ENCODE measurements at regions not wholly inside any gene's neighbourhood (a gene's known extent, or its start where the extent isn't known, plus 50 kb on each side); places are given as distances from the start of the nearest gene placed in this dataset.

GRCh38 chr2:15803543-15804245 lies 136.7 kb upstream of the MYCN start:
- no peaks in the 10 kb centered on the region for H3K27me3 Mint-ChIP-seq
- TF ChIP-seq CTCF (IDR thresholded peaks at IDR 0.05) = no peak
- H3K9me3 Mint-ChIP-seq = no peaks in the 10 kb centered on the region
- no peak overlapping the region for H3K27ac Mint-ChIP-seq
- no peaks in the 10 kb centered on the region for H3K4me1 Mint-ChIP-seq (ENCODE audit: low read depth)
- intact Hi-C loops (cut with DNase I, micrococcal nuclease) = no loop called here
- H3K27ac ChIP-seq (ENCODE audit: low read depth in 1 of 2, low read length in 2 of 2) = no peak overlapping the region
- ATAC-seq (ENCODE audit: poor library complexity) (no peak), DNase-seq (no peak)
- H3K9me3 ChIP-seq (ENCODE audit: control insufficient read depth in 1 of 2, insufficient read depth in 1 of 2, low read length in 2 of 2) = peaks cover 0 to 15% of the 10 kb centered on the region in 2 experiments
- no peaks in the 10 kb centered on the region for H3K4me1 ChIP-seq (ENCODE audit: insufficient read depth, low read length)
- no peak overlapping the region for H3K4me3 Mint-ChIP-seq
- H3K36me3 ChIP-seq (ENCODE audit: insufficient read depth, low read length) = no peaks in the 10 kb centered on the region
- no peaks in the 10 kb centered on the region for H3K36me3 Mint-ChIP-seq (ENCODE audit: low read depth)
- H3K27me3 ChIP-seq (ENCODE audit: control insufficient read depth in 1 of 2, insufficient read depth in 2 of 2, low read length in 2 of 2) = no peaks in the 10 kb centered on the region
- POLR2A ChIA-PET = no interaction called here
- H3K4me3 ChIP-seq (ENCODE audit: low read length) = no peak overlapping the region
- CTCF ChIA-PET = no interaction called here

GRCh38 chr2:15804246-15804619 lies 136.1 kb upstream of the MYCN start:
- H3K27ac ChIP-seq (ENCODE audit: low read depth in 1 of 2, low read length in 2 of 2) = no peak overlapping the region
- ChIA-PET POLR2A (no interaction called here), CTCF (no interaction called here)
- Mint-ChIP-seq H3K27me3 (no peaks in the 10 kb centered on the region), H3K4me3 (no peak overlapping the region), H3K36me3 (ENCODE audit: low read depth) (no peaks in the 10 kb centered on the region), H3K27ac (no peak overlapping the region), H3K4me1 (ENCODE audit: low read depth) (no peaks in the 10 kb centered on the region), H3K9me3 (no peaks in the 10 kb centered on the region)
- TF ChIP-seq CTCF (IDR thresholded peaks at IDR 0.05) = no peak
- peaks cover 0 to 15% of the 10 kb centered on the region in 2 experiments for H3K9me3 ChIP-seq (ENCODE audit: control insufficient read depth in 1 of 2, insufficient read depth in 1 of 2, low read length in 2 of 2)
- H3K36me3 ChIP-seq (ENCODE audit: insufficient read depth, low read length) = no peaks in the 10 kb centered on the region
- H3K4me3 ChIP-seq (ENCODE audit: low read length) = no peak overlapping the region
- DNase-seq = no peak
- no peaks in the 10 kb centered on the region for H3K27me3 ChIP-seq (ENCODE audit: control insufficient read depth in 1 of 2, insufficient read depth in 2 of 2, low read length in 2 of 2)
- no peak for ATAC-seq (ENCODE audit: poor library complexity)
- H3K4me1 ChIP-seq (ENCODE audit: insufficient read depth, low read length) = no peaks in the 10 kb centered on the region
- intact Hi-C loops (cut with DNase I, micrococcal nuclease) = no loop called here

GRCh38 chr2:15804691-15805090 lies 135.7 kb upstream of the MYCN start:
- no peak overlapping the region for H3K27ac Mint-ChIP-seq
- Histone ChIP-seq H3K36me3 (ENCODE audit: insufficient read depth, low read length) (no peaks in the 10 kb centered on the region), H3K27ac (ENCODE audit: low read depth in 1 of 2, low read length in 2 of 2) (no peak overlapping the region), H3K4me3 (ENCODE audit: low read length) (no peak overlapping the region), H3K4me1 (ENCODE audit: insufficient read depth, low read length) (no peaks in the 10 kb centered on the region), H3K9me3 (ENCODE audit: control insufficient read depth in 1 of 2, insufficient read depth in 1 of 2, low read length in 2 of 2) (peaks cover 0 to 15% of the 10 kb centered on the region in 2 experiments), H3K27me3 (ENCODE audit: control insufficient read depth in 1 of 2, insufficient read depth in 2 of 2, low read length in 2 of 2) (no peaks in the 10 kb centered on the region)
- H3K36me3 Mint-ChIP-seq (ENCODE audit: low read depth) = no peaks in the 10 kb centered on the region
- DNase-seq (no peak), ATAC-seq (ENCODE audit: poor library complexity) (no peak)
- H3K4me3 Mint-ChIP-seq = no peak overlapping the region
- H3K9me3 Mint-ChIP-seq = no peaks in the 10 kb centered on the region
- POLR2A ChIA-PET = no interaction called here
- H3K27me3 Mint-ChIP-seq = no peaks in the 10 kb centered on the region
- H3K4me1 Mint-ChIP-seq (ENCODE audit: low read depth) = no peaks in the 10 kb centered on the region
- CTCF ChIA-PET = no interaction called here
- no peak for TF ChIP-seq CTCF (IDR thresholded peaks at IDR 0.05)
- intact Hi-C loops (cut with DNase I, micrococcal nuclease) = no loop called here
